ENCODE measurements at regions not wholly inside any gene's neighbourhood (a gene's known extent, or its start where the extent isn't known, plus 50 kb on each side); places are given as distances from the start of the nearest gene placed in this dataset.

GRCh38 chr14:53338192-53338591, 185.1 kb upstream of the DDHD1 start:
- no peak for DNase-seq

- no peak for DNase-seq
These were observed 183.6 kb upstream of the DDHD1 start for GRCh38 chr14:53336729-53337128.

GRCh38 chr14:53333809-53334208, 180.7 kb upstream of the DDHD1 start:
- DNase-seq: no peak

GRCh38 chr14:53331921-53332320, 178.8 kb upstream of the DDHD1 start:
- no peak for DNase-seq

GRCh38 chr14:53331247-53331646, 178.1 kb upstream of the DDHD1 start:
- no peak for DNase-seq

- DNase-seq: no peak
These were observed 177.3 kb upstream of the DDHD1 start for GRCh38 chr14:53330441-53330840.

- no peak for DNase-seq
These were observed 175.7 kb upstream of the DDHD1 start for GRCh38 chr14:53328841-53329240.

- no peak for DNase-seq
These were observed 174.6 kb upstream of the DDHD1 start for GRCh38 chr14:53327716-53328115.

GRCh38 chr14:53325176-53325806, 172.2 kb upstream of the DDHD1 start:
- peak; percentile 1 for DNase-seq

- no peak for DNase-seq
These were observed 163.4 kb upstream of the DDHD1 start for GRCh38 chr14:53316504-53316903.

- DNase-seq: no peak
These were observed 157.3 kb upstream of the DDHD1 start for GRCh38 chr14:53310412-53310811.

- DNase-seq: no peak
These were observed 153.8 kb upstream of the DDHD1 start for GRCh38 chr14:53306911-53307310.

GRCh38 chr14:53306267-53306721, 153.2 kb upstream of the DDHD1 start:
- DNase-seq: peak; percentile 45

- no peak for DNase-seq
These were observed 151.7 kb upstream of the DDHD1 start for GRCh38 chr14:53304726-53305381.

GRCh38 chr14:53295985-53296582, 143.0 kb upstream of the DDHD1 start:
- peak; percentile 57 for DNase-seq

GRCh38 chr14:53295372-53295771, 142.2 kb upstream of the DDHD1 start:
- DNase-seq: no peak

- no peak for DNase-seq
These were observed 133.2 kb upstream of the DDHD1 start for GRCh38 chr14:53286301-53286700.

- no peak for DNase-seq
These were observed 132.7 kb upstream of the DDHD1 start for GRCh38 chr14:53285821-53286220.

- no peak for DNase-seq
These were observed 131.9 kb upstream of the DDHD1 start for GRCh38 chr14:53285064-53285463.

GRCh38 chr14:53278602-53279506, 125.7 kb upstream of the DDHD1 start:
- no peak for DNase-seq

- peak; percentile 0 for DNase-seq
These were observed 120.5 kb upstream of the DDHD1 start for GRCh38 chr14:53273671-53274072.

GRCh38 chr14:53265025-53265424, 111.9 kb upstream of the DDHD1 start:
- DNase-seq: no peak

- no peak for DNase-seq
These were observed 107.8 kb upstream of the DDHD1 start for GRCh38 chr14:53260928-53261327.
